HG02943 (cell line): ENCODE measurements at regions not wholly inside any gene's neighbourhood (a gene's known extent, or its start where the extent isn't known, plus 50 kb on each side); places are given as distances from the start of the nearest gene placed in this dataset.

Source experiments
- ATAC-seq: cut with Tn5 transposase; IDR thresholded peaks from one replicate; pipeline ENCODE4 v1.9.1; 2021; ENCODE audit warnings: mild to moderate bottlenecking, low read depth, moderate library complexity; ENCODE audit not compliant: unreplicated experiment

GRCh38 chr18:78717766-78718150 is 261.9 kb upstream of the SALL3 start:
- no peak for ATAC-seq

- ATAC-seq, result no peak
Observed at GRCh38 chr18:78719821-78720220, 259.8 kb upstream of the SALL3 start.

- ATAC-seq, result no peak
Observed at GRCh38 chr18:78720456-78721237, 259.0 kb upstream of the SALL3 start.

DNA sequence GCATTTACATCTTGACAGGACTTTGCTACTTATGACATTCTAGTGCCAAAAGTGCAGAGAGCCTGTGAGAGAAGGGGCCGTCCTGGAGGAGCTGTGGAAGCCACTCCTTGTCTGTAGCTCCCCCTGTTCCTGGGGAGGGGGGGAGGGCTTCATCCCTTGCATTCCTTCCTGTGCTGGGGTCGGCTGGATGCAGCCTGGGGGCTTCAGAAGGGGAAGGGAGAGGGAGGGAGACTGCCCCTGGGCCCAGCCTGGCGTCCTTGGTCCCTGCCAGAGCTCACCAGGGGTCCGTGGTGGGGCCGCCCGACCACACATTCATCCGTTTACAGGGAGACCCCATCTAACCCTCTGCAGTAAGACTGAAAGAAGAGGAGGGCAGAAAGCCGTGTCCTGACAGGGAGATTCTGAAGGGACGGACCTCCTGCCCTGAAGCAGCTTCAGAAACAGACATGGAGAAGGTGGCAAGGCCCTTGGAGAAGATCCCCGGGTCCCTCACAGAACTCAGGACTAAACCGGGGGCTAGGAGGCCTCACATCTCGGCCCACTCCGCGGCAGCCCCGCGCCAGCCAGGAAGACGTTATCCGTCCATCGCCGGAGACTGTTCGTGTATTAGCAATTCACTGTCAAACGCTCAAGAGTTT is 258.3 kb upstream of the SALL3 start:
- no peak for ATAC-seq

DNA sequence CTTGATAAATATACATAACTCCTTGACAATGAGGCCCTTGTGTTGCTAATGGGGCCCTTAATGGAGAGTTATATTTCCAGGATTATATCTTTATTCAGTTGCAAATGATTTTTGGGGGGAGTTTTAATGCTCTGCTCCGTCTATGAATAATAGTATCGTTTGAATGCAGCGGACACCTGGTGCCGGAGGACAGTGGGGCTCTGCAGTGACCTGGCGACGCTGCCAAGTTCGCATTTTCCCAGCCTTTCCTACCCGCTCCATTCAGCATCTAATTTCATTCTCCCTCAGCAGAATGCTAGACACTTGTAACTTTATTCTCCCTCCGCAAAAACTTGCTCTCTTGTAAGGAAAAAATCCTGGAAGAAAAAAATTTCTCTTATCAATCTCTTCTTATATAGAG is 257.6 kb upstream of the SALL3 start:
- no peak for ATAC-seq

- no peak for ATAC-seq
Observed at GRCh38 chr18:78722386-78722785, 257.2 kb upstream of the SALL3 start.

GRCh38 chr18:78722929-78723710 is 256.5 kb upstream of the SALL3 start:
- ATAC-seq, result no peak

DNA sequence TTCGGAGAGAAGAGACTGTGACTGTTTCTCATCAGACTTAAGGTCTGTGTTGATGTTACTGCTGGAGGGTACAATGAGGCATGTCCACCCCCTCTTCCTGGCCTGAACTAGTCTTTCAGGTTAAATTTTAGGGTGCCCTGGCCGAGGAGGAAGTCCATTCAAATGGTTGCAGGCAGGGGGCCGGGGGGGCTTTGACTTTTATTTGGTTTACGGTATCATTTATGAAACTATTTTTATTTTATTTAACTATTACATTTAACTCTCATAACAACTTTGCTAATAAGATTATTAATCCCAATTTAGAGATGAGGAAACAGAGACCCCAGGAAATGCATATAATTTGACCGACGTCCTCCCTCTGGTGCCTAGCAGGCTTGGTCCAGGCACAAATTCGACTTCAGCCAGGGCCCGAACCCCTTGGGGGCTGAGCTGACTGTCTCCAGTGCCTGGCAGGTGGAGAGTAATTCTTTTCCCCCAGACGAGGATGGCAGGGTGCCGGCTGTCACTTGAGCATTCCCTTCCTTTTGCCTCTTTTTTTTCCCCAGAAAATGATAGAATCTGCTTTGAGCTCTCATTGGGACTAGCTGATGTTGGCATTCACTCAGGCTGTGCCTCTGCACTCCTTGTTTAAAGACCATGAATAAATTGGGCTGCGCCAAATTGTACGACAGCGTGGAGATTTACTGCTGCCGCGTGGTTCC is 255.3 kb upstream of the SALL3 start:
- ATAC-seq, result no peak

GRCh38 chr18:78725426-78725825 is 254.2 kb upstream of the SALL3 start:
- no peak for ATAC-seq

GRCh38 chr18:78726326-78727056 is 253.1 kb upstream of the SALL3 start:
- ATAC-seq, result no peak

GRCh38 chr18:78727057-78727739 is 252.4 kb upstream of the SALL3 start:
- ATAC-seq, result no peak

DNA sequence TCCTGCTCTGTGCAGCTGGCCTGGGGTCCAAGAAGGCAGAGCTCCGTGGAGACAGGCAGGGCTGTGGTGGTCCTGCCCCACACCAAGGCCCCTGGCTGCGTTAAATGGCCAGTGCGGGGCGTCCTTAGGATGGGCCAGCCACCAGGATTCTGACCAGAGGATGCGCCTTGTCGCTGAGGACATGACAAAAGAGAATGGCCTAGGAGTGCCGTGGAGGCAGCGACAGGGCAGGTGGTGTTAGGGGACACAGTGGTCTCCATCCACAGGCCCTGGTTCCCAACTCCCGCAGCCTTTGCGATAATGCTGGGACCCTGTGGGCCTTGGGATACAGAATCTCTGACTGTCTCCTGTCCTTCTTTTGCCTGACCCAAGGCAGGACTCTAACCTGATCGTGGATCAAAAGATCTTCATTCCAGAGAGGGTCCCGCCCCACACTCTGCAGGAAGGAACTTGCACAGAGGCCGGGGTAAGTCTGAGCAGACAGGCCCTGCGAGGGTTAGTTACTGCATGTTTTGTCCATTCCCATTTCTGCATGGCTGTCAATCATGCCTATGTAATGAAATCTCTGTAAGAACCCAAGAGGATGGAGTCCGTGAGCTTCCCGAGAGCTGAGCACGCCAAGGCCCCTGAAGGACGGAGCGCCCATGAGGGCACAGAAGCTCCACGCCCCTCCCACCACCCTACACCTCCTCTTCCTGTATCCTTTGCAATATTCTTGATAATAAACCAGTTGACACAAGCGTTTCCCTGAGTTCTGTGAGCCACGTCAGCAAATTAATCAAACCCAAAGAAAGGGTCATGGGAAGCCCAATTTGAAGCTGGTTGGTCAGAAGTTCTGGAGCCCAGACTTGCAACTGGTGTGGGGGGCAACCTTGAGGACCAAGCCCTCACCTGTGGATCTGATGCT is 251.5 kb upstream of the SALL3 start:
- no peak for ATAC-seq

GRCh38 chr18:78728784-78729467 is 250.7 kb upstream of the SALL3 start:
- no peak for ATAC-seq

GRCh38 chr18:78730546-78730945 is 249.1 kb upstream of the SALL3 start:
- no peak for ATAC-seq

DNA sequence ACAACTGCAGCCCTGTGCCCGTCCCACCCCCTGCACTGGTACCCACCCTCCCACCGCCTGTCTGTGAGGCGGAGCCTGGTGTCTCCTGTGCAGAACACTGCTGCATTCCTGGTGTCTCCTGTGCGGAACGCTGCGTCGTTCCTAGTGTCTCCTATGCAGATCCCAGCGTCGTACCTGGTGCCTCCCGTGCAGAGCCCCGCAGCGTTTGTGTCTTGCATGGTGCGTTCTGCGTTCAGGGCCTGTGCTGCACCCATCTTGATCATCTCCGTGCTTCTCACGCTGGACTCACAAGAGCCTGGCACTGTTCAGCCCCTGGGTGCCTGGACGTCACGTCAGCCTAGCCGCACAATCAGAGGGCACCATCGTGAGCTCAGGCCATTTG is 248.6 kb upstream of the SALL3 start:
- no peak for ATAC-seq

DNA sequence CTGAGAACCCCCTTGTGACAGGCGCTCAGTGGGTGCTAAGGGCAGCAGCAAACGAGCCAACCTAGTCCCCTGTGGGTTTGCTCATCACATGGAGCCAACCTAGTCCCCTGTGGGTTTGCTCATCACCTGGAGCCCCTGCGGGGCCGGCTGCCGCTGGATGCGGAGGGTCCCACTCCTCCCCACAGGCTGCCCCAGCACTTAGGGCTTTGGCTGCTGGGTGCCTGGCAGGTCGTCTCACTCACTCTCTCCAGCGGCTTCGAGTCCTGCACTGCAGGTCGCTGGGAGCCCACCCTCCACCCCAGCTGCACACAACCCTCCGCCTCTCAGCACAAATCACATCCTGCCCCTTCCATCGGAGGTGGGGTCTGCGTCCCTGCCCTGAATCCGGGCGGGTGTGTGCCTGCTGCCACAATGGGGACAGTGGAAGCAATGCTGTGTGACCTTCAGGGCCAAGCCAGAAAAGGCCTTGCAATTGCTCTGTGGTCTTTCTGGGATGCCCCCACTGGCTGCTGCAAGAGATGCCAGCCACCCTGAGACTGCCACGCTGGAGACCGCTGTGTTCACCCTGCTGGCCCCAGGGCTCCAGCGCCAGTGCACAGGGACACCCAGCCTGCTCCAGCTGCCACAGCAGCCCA is 248.1 kb upstream of the SALL3 start:
- ATAC-seq, result no peak

DNA sequence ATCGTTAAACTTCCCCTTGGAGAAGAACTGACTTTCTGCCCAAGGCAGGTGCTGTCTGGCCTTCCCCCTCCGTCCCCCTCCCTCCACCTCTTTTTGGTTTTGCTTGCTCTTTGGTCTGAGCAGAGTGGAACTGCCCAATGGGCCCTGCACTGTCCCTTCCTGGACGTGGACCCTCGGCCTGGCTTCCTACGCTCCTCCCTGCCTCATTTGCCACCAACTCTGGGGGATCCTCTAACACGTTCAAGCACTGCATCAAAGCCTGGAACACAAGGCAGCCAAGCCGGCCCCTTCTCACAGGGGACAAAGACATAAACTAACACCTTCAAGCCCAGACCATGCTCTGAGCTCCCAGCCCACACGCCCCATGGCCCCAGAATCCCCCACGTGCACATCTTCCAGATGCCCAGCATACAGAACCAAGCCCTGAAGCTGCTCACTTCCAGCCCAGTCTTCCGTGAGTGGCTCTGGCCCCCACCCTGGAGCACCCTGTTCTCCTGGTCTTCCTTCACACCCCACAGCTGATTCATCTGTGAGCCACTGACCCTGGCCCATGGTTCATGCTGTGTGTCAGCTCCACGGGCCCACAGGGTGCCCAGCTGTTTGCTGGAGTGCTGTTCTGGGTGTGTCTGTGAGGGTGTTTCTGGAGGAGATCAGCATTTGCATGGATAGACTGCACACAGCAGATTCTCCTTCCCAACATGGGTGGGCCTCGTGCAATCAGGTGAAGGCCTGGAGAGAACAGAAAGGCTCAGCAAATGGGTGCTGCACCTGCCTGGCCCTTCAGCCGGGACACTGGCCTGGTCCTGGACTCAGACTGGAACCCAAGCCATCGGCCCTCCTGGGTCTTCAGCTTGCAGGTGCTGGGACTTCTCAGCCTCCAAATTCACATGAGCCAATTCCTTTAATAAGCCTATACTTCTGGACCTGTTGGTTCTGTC is 247.1 kb upstream of the SALL3 start:
- no peak for ATAC-seq
